Ovary (tissue), 7 donors: ENCODE measurements at regions not wholly inside any gene's neighbourhood (a gene's known extent, or its start where the extent isn't known, plus 50 kb on each side); places are given as distances from the start of the nearest gene placed in this dataset.

Experiments used
- DNase-seq, 5 donors: peaks; one replicate each; pipeline ENCODE4 v3.0.0-alpha.2; 2019 to 2020
- H3K27ac ChIP-seq, 2 donors: fragments of 200-600 bp; one replicate each; pipeline versions ENCODE4 v1.5.1 to v1.8.0; 2019 to 2022
- H3K27me3 ChIP-seq: fragments of 200-600 bp; one replicate; pipeline ENCODE4 v1.8.0; 2022
- H3K36me3 ChIP-seq: fragments of 200-600 bp; sonication (generic); one replicate; pipeline ENCODE4 v1.5.1; 2019
- H3K4me1 ChIP-seq: one replicate; pipeline ENCODE4 v1.8.1; 2013; ENCODE audit warnings: mild to moderate bottlenecking, moderate library complexity; ENCODE audit not compliant: insufficient read depth
- H3K4me3 ChIP-seq: fragments of 200-600 bp; sonication (generic); one replicate; pipeline ENCODE4 v1.5.1; 2017
- H3K9me3 ChIP-seq, 2 donors: fragments of 200-600 bp in 1 of 2; sonication (generic) in 1 of 2; one replicate each; pipeline versions ENCODE4 v1.5.1 to v1.8.1; 2013 to 2019; ENCODE audit warnings: mild to moderate bottlenecking in 1 of 2, moderate library complexity in 1 of 2
- CTCF ChIP-seq, 3 donors: fragments of 450-650 bp in 2 of 3; fragments of 200-600 bp in 1 of 3; IDR thresholded peaks; one replicate each; pipeline versions ENCODE4 v1.5.1 to v1.8.0; 2016 to 2022; ENCODE audit warnings: antibody characterized with exemption in 3 of 3, mild to moderate bottlenecking in 1 of 3
- EP300 ChIP-seq: sonication (generic); formaldehyde crosslinking; IDR thresholded peaks from one replicate; pipeline ENCODE4 v1.6.1; 2017; ENCODE audit warnings: antibody characterized with exemption
- POLR2A ChIP-seq: fragments of 450-650 bp; IDR thresholded peaks from one replicate; pipeline ENCODE4 v1.6.1; 2017; ENCODE audit warnings: antibody characterized with exemption, mild to moderate bottlenecking, moderate library complexity
- WGBS, 3 donors: extraction: QIAGEN DNeasy Blood & Tissue Kit in 1 of 3; methylation state at CpG; one replicate each; pipeline versions ENCODE4 v1.1.5 to v1.1.7; 2013 to 2017; 5-methylcytosine and 5-hydroxymethylcytosine counted together
- intact Hi-C, 4 donors: fragments of 100-400 bp; cut with DNase I; formaldehyde crosslinking; loops; one replicate each; pipeline versions ENCODE4 v1.11.0 to v1.15.1; 2022 to 2023
- donor health status: DM: no; HTN: no; CAD: no; lungs with moderate emphysema.
- donor health status: DM: no; HTN: no; CAD: no.
- donor health status: Bipolar disorder and iron deficiency.
- donor health status: DM: no; HTN: no; CAD: no.
- donor health status: DM: yes; HTN: yes; CAD: no.

DNA sequence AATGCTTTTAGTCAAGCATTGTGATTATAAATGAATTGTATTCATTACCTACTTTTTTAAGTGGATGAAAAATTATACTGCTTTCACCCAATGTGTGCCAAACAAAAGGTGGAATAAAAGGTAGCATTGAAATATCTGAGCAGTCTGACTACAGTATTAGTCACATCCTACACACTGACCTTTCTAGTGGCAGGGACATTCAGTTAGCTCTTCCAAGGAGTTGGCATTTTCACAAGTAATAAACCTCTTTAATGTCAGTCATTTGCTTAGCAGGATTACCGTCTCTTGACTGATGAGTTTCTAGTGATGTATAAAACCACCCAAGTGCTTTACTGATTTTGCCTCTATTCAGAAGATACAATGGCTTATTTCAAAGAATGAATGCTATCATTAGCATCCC, 687.9 kb downstream of the ARAP2 start:
- TF ChIP-seq CTCF (IDR thresholded peaks at IDR 0.05) (no peak), EP300 (no peak)
- H3K27me3 ChIP-seq: no peaks in the 10 kb centered on the region
- H3K9me3 ChIP-seq: peaks cover 0 to 5% of the 10 kb centered on the region in 2 donors
- no peak overlapping the region for H3K27ac ChIP-seq
- no peak for DNase-seq
- no peak overlapping the region for H3K4me3 ChIP-seq
- H3K4me1 ChIP-seq: no peaks in the 10 kb centered on the region
- intact Hi-C loops: no loop called here
- WGBS, 3 donors: 72 to 80% (median 78%) methylated on average over 1 of the region's 1 CpG
- H3K36me3 ChIP-seq: no peaks in the 10 kb centered on the region

GRCh38 chr4:35559559-35560365, 684.6 kb downstream of the ARAP2 start:
- H3K9me3 ChIP-seq: peaks cover 2 to 5% of the 10 kb centered on the region in 2 donors
- intact Hi-C loops: no loop called here
- no peaks in the 10 kb centered on the region for H3K4me1 ChIP-seq
- H3K27ac ChIP-seq: no peak overlapping the region
- H3K27me3 ChIP-seq: no peaks in the 10 kb centered on the region
- TF ChIP-seq CTCF (IDR thresholded peaks at IDR 0.05) (no peak), POLR2A (no peak), EP300 (no peak)
- H3K4me3 ChIP-seq: no peak overlapping the region
- no peak for DNase-seq
- H3K36me3 ChIP-seq: no peaks in the 10 kb centered on the region
- 92 to 97% (median 92%) methylated on average over 19 of the region's 19 CpGs for WGBS, 3 donors

DNA sequence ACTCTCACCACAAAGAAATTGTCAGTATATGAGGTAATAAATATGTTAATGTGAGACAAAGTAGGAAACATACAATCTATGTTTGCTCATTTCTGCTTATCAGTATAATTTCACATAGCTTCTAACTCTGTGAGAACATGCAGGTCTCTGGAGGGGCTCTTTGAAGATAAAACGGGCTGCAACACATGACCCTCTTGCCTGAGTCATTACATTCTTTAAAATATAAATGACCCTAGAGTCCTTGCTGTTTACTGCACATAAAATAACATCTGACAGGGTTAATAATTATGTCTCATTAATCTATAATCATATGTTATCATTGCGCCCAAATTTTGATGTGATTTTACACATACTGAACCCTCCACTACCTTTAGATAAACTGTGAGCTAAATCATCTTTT, 681.5 kb downstream of the ARAP2 start:
- no peaks in the 10 kb centered on the region for H3K36me3 ChIP-seq
- WGBS, 3 donors: 6 to 9% (median 9%) methylated on average over 2 of the region's 2 CpGs
- intact Hi-C loops: no loop called here

DNA sequence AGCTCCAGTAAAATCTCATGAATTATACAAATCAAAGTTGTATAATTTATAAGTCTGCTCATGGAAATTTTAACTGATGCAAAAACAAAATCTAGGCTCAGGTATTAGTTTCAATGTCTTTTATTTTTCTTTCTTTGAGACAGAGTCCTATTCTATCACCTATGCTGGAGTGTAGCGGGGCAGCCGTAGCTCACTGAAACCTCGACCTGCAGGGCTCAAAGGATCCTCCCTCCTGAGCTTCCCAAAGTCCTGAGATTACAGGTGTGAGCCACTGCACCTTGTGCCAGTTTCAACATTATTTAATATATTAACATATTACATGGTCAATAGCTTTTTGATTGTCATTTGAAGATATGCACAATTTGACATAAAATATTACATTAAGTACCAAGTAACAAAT, 678.7 kb downstream of the ARAP2 start:
- DNase-seq: no peak
- intact Hi-C loops: no loop called here
- Histone ChIP-seq H3K4me3 (no peak overlapping the region), H3K4me1 (no peaks in the 10 kb centered on the region), H3K36me3 (no peaks in the 10 kb centered on the region), H3K27me3 (no peaks in the 10 kb centered on the region), H3K9me3 (peaks cover 0 to 2% of the 10 kb centered on the region in 2 donors), H3K27ac (no peak overlapping the region)
- 79 to 81% (median 80%) methylated on average over 3 of the region's 3 CpGs for WGBS, 3 donors
- no peak for TF ChIP-seq EP300
- no peak for TF ChIP-seq CTCF (IDR thresholded peaks at IDR 0.05)
- TF ChIP-seq POLR2A: no peak

More for the DNA sequence above, 681.5 kb downstream of the ARAP2 start:
- Histone ChIP-seq H3K27me3 (no peaks in the 10 kb centered on the region), H3K9me3 (peaks cover 2 to 5% of the 10 kb centered on the region in 2 donors), H3K4me3 (no peak overlapping the region), H3K27ac (no peak overlapping the region), H3K4me1 (no peaks in the 10 kb centered on the region)
- DNase-seq: no peak
- TF ChIP-seq CTCF (IDR thresholded peaks at IDR 0.05) (no peak), POLR2A (no peak), EP300 (no peak)
